ENCODE measurements at regions not wholly inside any gene's neighbourhood (a gene's known extent, or its start where the extent isn't known, plus 50 kb on each side); places are given as distances from the start of the nearest gene placed in this dataset.
A peak's percentile ranks its signal among the peaks of the same experiment; 100 is the strongest.
"Not testable (repeated sequence)": the region's sequence is repeated elsewhere in the genome, so short reads cannot be mapped to it uniquely, and the experiment has no call there.

DNA sequence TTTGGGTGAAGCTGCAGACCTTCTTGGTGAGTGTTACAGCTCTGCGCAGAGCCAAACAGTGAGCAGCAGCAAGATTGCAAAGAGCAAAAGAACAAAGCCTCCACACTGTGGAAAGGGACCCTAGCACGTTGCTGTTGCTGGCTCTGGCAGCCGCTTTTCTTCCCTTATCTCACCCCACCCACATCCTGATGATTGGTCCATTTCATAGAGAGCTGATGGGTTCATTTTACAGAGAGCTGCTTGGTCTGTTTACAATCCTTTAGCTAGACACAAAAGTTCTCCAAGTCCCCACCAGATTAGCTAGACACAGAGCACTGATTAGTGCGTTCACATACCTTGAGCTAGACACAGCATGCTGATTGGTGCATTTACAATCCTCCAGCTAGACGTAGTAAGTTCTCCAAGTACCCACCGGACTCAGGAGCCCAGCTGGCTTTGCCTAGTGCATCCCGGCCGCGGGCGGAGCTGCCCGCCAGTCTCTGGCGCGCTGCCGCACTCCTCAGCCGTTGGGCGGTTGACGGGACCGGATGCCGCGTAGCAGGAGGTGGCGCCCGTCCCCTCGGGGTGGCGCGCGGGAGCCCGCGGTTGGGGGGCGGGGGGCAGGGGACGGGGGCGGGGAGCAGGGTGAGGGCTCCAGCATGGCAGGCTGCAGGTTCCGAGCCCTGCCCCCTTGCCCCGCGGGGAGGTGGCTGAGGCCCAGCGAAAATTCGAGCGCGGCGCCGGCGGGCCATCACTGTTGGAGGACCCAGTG lies 201.4 kb upstream of the C1QTNF3 start:
- CTCF ChIA-PET; H3K36me3 ChIP-seq (ENCODE audit: control insufficient read depth, insufficient read depth, low read length); POLR2A ChIA-PET; H3K27me3 ChIP-seq (ENCODE audit: control insufficient read depth, insufficient read depth, low read length): not testable (repeated sequence)
- H3K4me3 ChIP-seq (ENCODE audit: low read depth, low read length): peak overlapping the region; percentile 35
- DNase-seq (ENCODE audit: low read depth): peak; percentile 8

- CTCF ChIA-PET; H3K36me3 ChIP-seq (ENCODE audit: control insufficient read depth, insufficient read depth, low read length); DNase-seq (ENCODE audit: low read depth); H3K27me3 ChIP-seq (ENCODE audit: control insufficient read depth, insufficient read depth, low read length); POLR2A ChIA-PET: not testable (repeated sequence)
- H3K4me3 ChIP-seq (ENCODE audit: low read depth, low read length): peak overlapping the region; percentile 35
Measured at GRCh38 chr5:34245032-34245394, 202.0 kb upstream of the C1QTNF3 start.

DNA sequence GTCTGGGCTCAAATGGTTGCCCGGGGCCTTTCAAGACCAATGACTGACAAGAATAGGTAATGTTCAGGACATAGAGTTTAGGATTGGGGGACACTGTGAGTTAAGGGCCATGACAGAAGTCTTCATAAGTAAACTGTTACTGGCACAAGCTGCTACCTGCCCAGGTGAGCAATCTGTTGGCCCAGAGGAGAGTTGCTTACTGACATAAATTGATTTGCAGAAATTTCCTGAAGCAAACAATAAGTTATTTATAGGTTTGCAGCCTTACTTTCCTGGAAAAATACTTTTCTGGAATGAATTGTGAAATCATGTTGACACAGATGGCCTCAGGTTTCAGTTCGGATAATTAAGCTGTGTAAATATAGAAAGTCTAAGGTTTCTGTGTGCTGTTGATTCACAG lies 202.8 kb upstream of the C1QTNF3 start:
- H3K4me3 ChIP-seq (ENCODE audit: low read depth, low read length): peak overlapping the region; percentile 21
- H3K36me3 ChIP-seq (ENCODE audit: control insufficient read depth, insufficient read depth, low read length); DNase-seq (ENCODE audit: low read depth); CTCF ChIA-PET; POLR2A ChIA-PET; H3K27me3 ChIP-seq (ENCODE audit: control insufficient read depth, insufficient read depth, low read length): not testable (repeated sequence)

DNA sequence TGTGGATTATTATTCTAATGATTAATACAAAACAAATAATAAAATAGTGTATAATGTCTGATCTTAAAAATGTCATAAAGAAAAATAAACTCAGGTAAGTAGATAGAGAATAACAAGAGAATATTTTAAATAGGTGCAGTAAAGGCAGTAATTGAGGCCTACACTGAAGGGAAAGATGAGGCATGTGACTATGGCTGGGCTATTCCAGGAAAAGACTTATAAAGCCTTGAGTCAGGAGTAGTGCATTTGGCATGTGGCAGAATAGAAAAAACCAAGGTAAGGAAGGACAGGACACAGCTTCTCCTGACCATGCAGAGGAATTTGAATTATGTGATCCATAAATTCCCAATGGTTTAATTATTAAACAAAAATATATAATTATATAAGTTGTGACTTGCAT lies 215.6 kb upstream of the C1QTNF3 start:
- DNase-seq (ENCODE audit: low read depth); CTCF ChIA-PET; POLR2A ChIA-PET; H3K36me3 ChIP-seq (ENCODE audit: control insufficient read depth, insufficient read depth, low read length); H3K4me3 ChIP-seq (ENCODE audit: low read depth, low read length); H3K27me3 ChIP-seq (ENCODE audit: control insufficient read depth, insufficient read depth, low read length): not testable (repeated sequence)

DNA sequence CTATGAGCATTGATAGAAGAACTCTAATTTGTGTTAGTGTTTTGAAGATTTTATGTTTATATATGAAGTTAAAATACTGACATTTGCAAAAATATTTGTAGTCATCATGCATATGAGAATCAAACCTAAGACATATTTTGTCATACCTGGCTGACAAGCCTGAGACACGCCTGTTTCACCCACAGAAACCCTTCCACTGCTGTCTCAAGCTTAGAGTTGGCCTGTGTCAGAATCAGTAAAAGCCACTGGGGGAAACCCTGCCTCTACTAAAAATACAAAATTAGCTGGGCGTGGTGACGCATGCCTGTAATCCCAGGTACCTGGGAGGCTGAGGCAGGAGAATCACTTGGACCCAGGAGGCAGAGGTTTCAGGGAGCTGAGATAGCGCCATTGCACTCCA lies 218.0 kb upstream of the C1QTNF3 start:
- H3K36me3 ChIP-seq (ENCODE audit: control insufficient read depth, insufficient read depth, low read length); CTCF ChIA-PET; H3K27me3 ChIP-seq (ENCODE audit: control insufficient read depth, insufficient read depth, low read length); POLR2A ChIA-PET; H3K4me3 ChIP-seq (ENCODE audit: low read depth, low read length); DNase-seq (ENCODE audit: low read depth): not testable (repeated sequence)

DNA sequence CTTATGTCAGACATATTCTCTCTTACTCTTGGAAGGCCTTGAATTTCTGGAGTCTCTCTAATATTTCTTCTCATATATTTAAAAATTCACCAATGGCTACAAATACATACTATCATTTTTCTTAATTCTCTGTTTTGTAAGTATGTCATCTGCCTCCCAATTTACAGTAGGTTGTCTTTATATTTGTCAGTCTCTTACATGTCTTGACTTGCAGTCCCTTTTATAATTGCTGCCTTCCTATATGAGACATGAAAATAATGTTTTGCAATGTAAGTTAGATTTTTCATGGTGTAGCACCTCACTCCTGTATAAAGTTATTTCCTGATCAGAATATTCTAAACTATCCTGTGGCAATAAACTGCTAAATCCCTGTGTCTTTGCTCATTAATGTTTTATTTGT lies 223.1 kb upstream of the C1QTNF3 start:
- H3K36me3 ChIP-seq (ENCODE audit: control insufficient read depth, insufficient read depth, low read length); CTCF ChIA-PET; H3K4me3 ChIP-seq (ENCODE audit: low read depth, low read length); POLR2A ChIA-PET; H3K27me3 ChIP-seq (ENCODE audit: control insufficient read depth, insufficient read depth, low read length); DNase-seq (ENCODE audit: low read depth): not testable (repeated sequence)

DNA sequence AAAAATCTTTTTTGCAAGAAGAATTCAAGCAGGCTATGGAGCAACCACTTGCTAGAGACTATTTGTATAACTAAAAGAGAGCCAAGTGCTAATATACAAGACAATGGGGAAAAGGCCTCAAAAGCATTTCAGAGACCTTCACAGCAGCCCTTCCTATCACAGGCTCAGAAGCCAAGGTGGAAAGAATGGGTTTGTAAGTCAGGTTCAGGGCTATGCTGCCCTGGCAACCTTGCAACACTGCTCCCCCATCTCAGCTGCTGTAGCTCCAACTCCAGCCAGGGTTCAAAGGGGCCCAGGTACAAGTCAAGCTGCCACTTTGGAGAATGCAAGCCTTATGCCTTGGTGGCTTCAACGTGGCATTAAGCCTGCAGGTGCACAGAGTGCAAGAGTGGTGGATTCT lies 253.7 kb upstream of the C1QTNF3 start:
- POLR2A ChIA-PET: not testable (repeated sequence)

GRCh38 chr5:34329201-34329600 lies 286.2 kb upstream of the C1QTNF3 start:
- H3K27me3 ChIP-seq (ENCODE audit: control insufficient read depth, insufficient read depth, low read length); H3K4me3 ChIP-seq (ENCODE audit: low read depth, low read length); POLR2A ChIA-PET; CTCF ChIA-PET; H3K36me3 ChIP-seq (ENCODE audit: control insufficient read depth, insufficient read depth, low read length): not testable (repeated sequence)
- peak; percentile 1 for DNase-seq (ENCODE audit: low read depth)

More for the DNA sequence above, 253.7 kb upstream of the C1QTNF3 start:
- H3K27me3 ChIP-seq (ENCODE audit: control insufficient read depth, insufficient read depth, low read length); CTCF ChIA-PET; H3K36me3 ChIP-seq (ENCODE audit: control insufficient read depth, insufficient read depth, low read length); DNase-seq (ENCODE audit: low read depth); H3K4me3 ChIP-seq (ENCODE audit: low read depth, low read length): not testable (repeated sequence)

DNA sequence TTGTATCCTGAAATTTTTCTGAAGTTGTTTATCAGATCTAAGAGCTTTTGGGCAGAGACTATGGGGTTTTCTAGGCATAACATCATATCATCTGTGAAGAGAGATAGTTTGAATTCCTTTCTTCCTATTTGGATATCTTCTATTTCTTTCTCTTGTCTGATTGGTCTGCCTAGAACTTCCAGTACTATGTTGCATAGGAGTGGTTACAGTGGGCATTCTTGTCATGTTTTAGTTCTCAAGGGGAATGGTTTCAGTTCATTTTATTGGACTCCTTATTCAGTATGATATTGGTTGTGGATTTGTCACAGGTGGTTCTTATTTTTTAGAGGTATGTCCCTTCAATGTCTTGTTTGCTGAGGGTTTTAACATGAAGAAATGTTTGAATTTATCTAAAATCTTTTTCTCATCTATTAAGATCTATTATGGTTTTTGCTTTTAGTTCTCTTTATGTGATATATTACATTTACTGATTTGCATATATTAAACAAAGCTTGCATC lies 286.6 kb upstream of the C1QTNF3 start:
- CTCF ChIA-PET; H3K27me3 ChIP-seq (ENCODE audit: control insufficient read depth, insufficient read depth, low read length); H3K4me3 ChIP-seq (ENCODE audit: low read depth, low read length); POLR2A ChIA-PET; H3K36me3 ChIP-seq (ENCODE audit: control insufficient read depth, insufficient read depth, low read length): not testable (repeated sequence)
- DNase-seq (ENCODE audit: low read depth): peak; percentile 13

DNA sequence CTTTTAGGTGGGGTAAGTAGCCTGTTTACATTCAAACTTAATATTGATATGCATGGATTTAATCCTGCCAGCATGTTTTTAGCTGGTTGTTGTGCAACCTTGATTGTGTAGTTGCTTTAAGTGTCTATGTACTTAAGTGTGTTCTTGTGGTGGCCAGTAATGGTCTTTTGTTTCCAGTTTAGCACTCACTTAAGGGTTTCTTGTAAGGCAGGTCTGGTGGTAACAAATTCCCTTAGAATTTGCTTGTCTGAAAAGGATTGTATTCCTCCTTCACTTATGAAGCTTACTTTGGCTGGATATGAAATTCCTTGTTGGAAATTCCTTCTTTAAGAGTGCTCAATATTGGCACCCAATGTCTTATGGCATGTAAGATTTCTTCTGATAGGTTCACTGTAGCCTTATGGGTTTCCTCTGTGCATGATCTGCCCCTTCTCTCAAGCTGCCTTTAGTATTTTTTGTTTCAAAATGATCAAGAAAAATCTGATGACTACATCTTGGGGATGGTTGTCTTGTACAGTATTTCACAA lies 289.0 kb upstream of the C1QTNF3 start:
- H3K27me3 ChIP-seq (ENCODE audit: control insufficient read depth, insufficient read depth, low read length); DNase-seq (ENCODE audit: low read depth); CTCF ChIA-PET; H3K36me3 ChIP-seq (ENCODE audit: control insufficient read depth, insufficient read depth, low read length); POLR2A ChIA-PET; H3K4me3 ChIP-seq (ENCODE audit: low read depth, low read length): not testable (repeated sequence)

DNA sequence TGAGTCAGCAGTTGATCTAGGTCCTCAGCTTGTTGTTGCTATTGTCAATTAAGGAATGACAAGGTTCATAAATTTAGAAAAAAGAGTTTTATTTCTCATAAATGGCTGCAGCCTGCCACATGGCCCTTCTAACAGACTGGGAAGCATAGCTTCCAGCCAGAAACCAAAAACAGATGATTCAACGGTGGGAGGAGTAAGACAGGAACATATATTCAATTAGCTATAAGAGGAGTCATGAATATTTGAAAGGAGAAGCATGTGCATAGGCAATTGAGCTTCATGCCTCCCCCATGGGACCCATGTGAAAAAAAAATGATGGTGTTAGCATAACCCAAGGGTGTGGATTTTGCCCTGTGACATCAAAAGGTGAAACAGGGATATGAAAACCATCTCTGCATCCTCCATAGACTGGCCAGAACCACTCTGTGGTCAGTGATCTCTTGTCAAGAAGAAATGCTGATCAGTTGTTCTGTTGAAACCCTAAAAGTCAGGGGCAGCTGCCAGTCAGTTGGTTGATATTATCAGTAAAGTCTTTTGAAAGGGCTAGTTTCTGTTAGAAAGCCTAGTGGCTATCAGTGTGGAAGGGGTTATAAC lies 296.5 kb upstream of the C1QTNF3 start:
- H3K4me3 ChIP-seq (ENCODE audit: low read depth, low read length); H3K36me3 ChIP-seq (ENCODE audit: control insufficient read depth, insufficient read depth, low read length); DNase-seq (ENCODE audit: low read depth); CTCF ChIA-PET; H3K27me3 ChIP-seq (ENCODE audit: control insufficient read depth, insufficient read depth, low read length): not testable (repeated sequence)
- POLR2A ChIA-PET: interaction anchor here (0.5 kb wide), 1 partner anchor 861 kb away, joined by 12 read pairs; no protein-coding TSS in a partner anchor

GRCh38 chr5:34354440-34354839 lies 301.7 kb upstream of the RAI14 start:
- POLR2A ChIA-PET; H3K27me3 ChIP-seq (ENCODE audit: control insufficient read depth, insufficient read depth, low read length); H3K4me3 ChIP-seq (ENCODE audit: low read depth, low read length); CTCF ChIA-PET; H3K36me3 ChIP-seq (ENCODE audit: control insufficient read depth, insufficient read depth, low read length); DNase-seq (ENCODE audit: low read depth): not testable (repeated sequence)

DNA sequence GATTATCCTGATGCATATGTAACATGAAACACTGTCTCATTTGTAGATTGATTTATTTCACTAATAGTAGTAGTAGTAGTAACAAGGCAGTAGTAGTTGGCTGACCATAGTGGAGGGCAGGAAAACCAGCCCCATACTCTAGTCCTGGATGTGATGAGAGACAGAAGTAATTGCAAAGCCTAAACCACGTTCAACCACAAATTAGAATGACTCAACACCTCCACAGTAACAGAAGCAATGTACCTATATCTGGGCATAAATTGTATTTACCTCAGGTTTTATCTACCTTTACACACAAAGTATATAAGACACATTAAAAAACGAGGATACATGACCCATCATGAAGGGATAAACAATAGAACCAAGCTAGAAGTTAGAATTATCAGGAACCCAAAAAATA lies 284.7 kb upstream of the RAI14 start:
- H3K4me3 ChIP-seq (ENCODE audit: low read depth, low read length); H3K36me3 ChIP-seq (ENCODE audit: control insufficient read depth, insufficient read depth, low read length); CTCF ChIA-PET; DNase-seq (ENCODE audit: low read depth); H3K27me3 ChIP-seq (ENCODE audit: control insufficient read depth, insufficient read depth, low read length); POLR2A ChIA-PET: not testable (repeated sequence)

Measured in BJ (cell line).